Stomach (tissue), 4 donors: ENCODE measurements at regions not wholly inside any gene's neighbourhood (a gene's known extent, or its start where the extent isn't known, plus 50 kb on each side); places are given as distances from the start of the nearest gene placed in this dataset.

ENCODE experiments used
- EP300 ChIP-seq: sonication (generic); formaldehyde crosslinking; IDR thresholded peaks from one replicate; pipeline ENCODE4 v1.6.1; 2017; ENCODE audit warnings: antibody characterized with exemption
- POLR2A ChIP-seq, 4 donors: fragments of 450-650 bp; IDR thresholded peaks; one replicate each; pipeline ENCODE4 v1.6.1; 2016; ENCODE audit warnings: antibody characterized with exemption in 4 of 4, control low read depth in 2 of 4, mild to moderate bottlenecking in 1 of 4, moderate library complexity in 1 of 4
- POLR2AphosphoS5 ChIP-seq, 3 donors: sonication (generic); formaldehyde crosslinking; IDR thresholded peaks; one replicate each; pipeline ENCODE4 v1.6.1; 2016; ENCODE audit warnings: antibody characterized with exemption in 3 of 3
- TF ChIP-seq, protein P1 (sequence below), 7 experiments: fragments of 450-650 bp in 4 of 7; fragments of 200-600 bp in 3 of 7; sonication (generic) in 3 of 7; IDR thresholded peaks; one replicate each; pipeline ENCODE4 v1.5.1; 2016 to 2019; ENCODE audit warnings: antibody characterized with exemption in 7 of 7, control low read depth in 2 of 7, mild to moderate bottlenecking in 1 of 7

DNA sequence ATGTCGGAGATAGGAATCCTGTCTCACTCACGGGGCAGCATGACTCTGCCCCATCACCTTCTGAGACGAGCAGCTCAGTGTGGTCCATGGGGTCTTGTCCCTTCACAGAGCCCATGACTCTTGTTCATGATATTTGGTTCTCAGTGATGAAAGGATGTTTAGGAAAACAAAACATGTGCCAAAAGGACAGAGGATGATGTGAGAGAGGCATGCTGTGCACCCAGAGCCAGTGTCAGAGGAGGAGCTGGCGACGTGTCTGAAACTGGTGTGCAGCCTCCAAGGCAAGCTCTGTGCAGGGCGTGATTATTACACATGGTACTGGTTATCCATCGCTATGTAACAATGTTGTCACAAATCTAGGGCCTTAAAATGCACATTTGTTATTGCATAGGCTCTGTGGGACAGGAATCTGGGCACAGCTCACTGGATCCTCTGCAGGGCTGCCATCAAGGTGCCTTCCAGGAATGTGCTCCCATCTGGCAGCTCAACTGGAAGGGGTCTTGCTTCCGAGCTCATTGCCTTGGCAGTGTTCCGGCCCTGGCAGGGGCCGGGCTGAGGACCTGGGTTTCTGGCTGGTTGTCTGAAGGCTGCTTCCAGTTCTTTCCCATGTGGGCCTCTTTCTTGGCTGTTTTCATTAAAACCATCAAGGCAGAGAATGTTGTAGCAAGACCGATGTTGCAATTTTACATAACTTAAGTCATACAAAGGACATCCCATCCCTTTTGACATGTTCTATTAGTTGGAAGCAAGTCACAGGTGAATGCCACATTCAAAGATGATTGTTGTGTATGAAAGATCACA is 175.4 kb downstream of the ERMARD start:
- TF ChIP-seq EP300: no peak
- TF ChIP-seq, protein P1, sequence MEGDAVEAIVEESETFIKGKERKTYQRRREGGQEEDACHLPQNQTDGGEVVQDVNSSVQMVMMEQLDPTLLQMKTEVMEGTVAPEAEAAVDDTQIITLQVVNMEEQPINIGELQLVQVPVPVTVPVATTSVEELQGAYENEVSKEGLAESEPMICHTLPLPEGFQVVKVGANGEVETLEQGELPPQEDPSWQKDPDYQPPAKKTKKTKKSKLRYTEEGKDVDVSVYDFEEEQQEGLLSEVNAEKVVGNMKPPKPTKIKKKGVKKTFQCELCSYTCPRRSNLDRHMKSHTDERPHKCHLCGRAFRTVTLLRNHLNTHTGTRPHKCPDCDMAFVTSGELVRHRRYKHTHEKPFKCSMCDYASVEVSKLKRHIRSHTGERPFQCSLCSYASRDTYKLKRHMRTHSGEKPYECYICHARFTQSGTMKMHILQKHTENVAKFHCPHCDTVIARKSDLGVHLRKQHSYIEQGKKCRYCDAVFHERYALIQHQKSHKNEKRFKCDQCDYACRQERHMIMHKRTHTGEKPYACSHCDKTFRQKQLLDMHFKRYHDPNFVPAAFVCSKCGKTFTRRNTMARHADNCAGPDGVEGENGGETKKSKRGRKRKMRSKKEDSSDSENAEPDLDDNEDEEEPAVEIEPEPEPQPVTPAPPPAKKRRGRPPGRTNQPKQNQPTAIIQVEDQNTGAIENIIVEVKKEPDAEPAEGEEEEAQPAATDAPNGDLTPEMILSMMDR (IDR thresholded peaks at IDR 0.05): no peak
- TF ChIP-seq POLR2A (IDR thresholded peaks at IDR 0.05): no peak
- TF ChIP-seq POLR2AphosphoS5 (IDR thresholded peaks at IDR 0.05): no peak
